ENCODE measurements at regions not wholly inside any gene's neighbourhood (a gene's known extent, or its start where the extent isn't known, plus 50 kb on each side); places are given as distances from the start of the nearest gene placed in this dataset.

- H3K4me3 ChIP-seq (replicated peaks; ENCODE audit: low read depth, low read length): no peak overlapping the region
- TF ChIP-seq CTCF (IDR thresholded peaks at IDR 0.05; ENCODE audit: low read length, missing control alignments): no peak
- no peak for DNase-seq (ENCODE audit: low read depth)
Observed at GRCh38 chr9:1271367-1271766, 221.2 kb downstream of the DMRT2 start.

GRCh38 chr9:1271786-1272185, 221.6 kb downstream of the DMRT2 start:
- no peak for TF ChIP-seq CTCF (IDR thresholded peaks at IDR 0.05; ENCODE audit: low read length, missing control alignments)
- DNase-seq (ENCODE audit: low read depth): no peak
- H3K4me3 ChIP-seq (replicated peaks; ENCODE audit: low read depth, low read length): no peak overlapping the region

GRCh38 chr9:1272488-1272887, 222.3 kb downstream of the DMRT2 start:
- TF ChIP-seq CTCF (IDR thresholded peaks at IDR 0.05; ENCODE audit: low read length, missing control alignments): no peak
- no peak for DNase-seq (ENCODE audit: low read depth)
- H3K4me3 ChIP-seq (replicated peaks; ENCODE audit: low read depth, low read length): no peak overlapping the region

- no peak for TF ChIP-seq CTCF (IDR thresholded peaks at IDR 0.05; ENCODE audit: low read length, missing control alignments)
- DNase-seq (ENCODE audit: low read depth): no peak
- no peak overlapping the region for H3K4me3 ChIP-seq (replicated peaks; ENCODE audit: low read depth, low read length)
Observed at GRCh38 chr9:1273859-1274258, 223.7 kb downstream of the DMRT2 start.

GRCh38 chr9:1274334-1274733, 224.2 kb downstream of the DMRT2 start:
- H3K4me3 ChIP-seq (replicated peaks; ENCODE audit: low read depth, low read length): no peak overlapping the region
- DNase-seq (ENCODE audit: low read depth): no peak
- TF ChIP-seq CTCF (IDR thresholded peaks at IDR 0.05; ENCODE audit: low read length, missing control alignments): no peak

GRCh38 chr9:1276474-1276873, 226.3 kb downstream of the DMRT2 start:
- H3K4me3 ChIP-seq (replicated peaks; ENCODE audit: low read depth, low read length): no peak overlapping the region
- no peak for TF ChIP-seq CTCF (IDR thresholded peaks at IDR 0.05; ENCODE audit: low read length, missing control alignments)
- no peak for DNase-seq (ENCODE audit: low read depth)

GRCh38 chr9:1284727-1285126, 234.6 kb downstream of the DMRT2 start:
- no peak for DNase-seq (ENCODE audit: low read depth)
- no peak overlapping the region for H3K4me3 ChIP-seq (replicated peaks; ENCODE audit: low read depth, low read length)
- no peak for TF ChIP-seq CTCF (IDR thresholded peaks at IDR 0.05; ENCODE audit: low read length, missing control alignments)

All from fibroblast of pulmonary artery (primary cell).